Stimulated activated CD4-positive, alpha-beta T cell treated with anti-CD3 and anti-CD28 coated beads, Interleukin-12 subunit alpha, Interleukin-12 subunit beta, amount 100 ng/mL, for 48 hours (primary cell): ENCODE measurements at regions not wholly inside any gene's neighbourhood (a gene's known extent, or its start where the extent isn't known, plus 50 kb on each side); places are given as distances from the start of the nearest gene placed in this dataset.
"Not testable (repeated sequence)": the region's sequence is repeated elsewhere in the genome, so short reads cannot be mapped to it uniquely, and the experiment has no call there.

Experiments
- DNase-seq, 3 donors: peaks; one replicate each; pipeline ENCODE4 v3.0.0-alpha.2; 2020; ENCODE audit warnings: low read depth in 2 of 3, low spot score in 1 of 3

GRCh38 chr4:178015046-178015445 is 572.8 kb upstream of the AGA start:
- DNase-seq: not testable (repeated sequence)

GRCh38 chr4:178026999-178027398 is 584.8 kb upstream of the AGA start:
- DNase-seq: no peak

- no peak for DNase-seq
Observed at GRCh38 chr4:178027796-178028195, 585.6 kb upstream of the AGA start.

- no peak for DNase-seq
Observed at GRCh38 chr4:178028481-178028880, 586.2 kb upstream of the AGA start.

- DNase-seq: no peak
Observed at GRCh38 chr4:178037459-178038214, 595.4 kb upstream of the AGA start.

GRCh38 chr4:178056996-178057395 is 614.8 kb upstream of the AGA start:
- no peak for DNase-seq

- DNase-seq: no peak
Observed at GRCh38 chr4:178063568-178063967, 621.3 kb upstream of the AGA start.

GRCh38 chr4:178066338-178066941 is 624.2 kb upstream of the AGA start:
- no peak for DNase-seq

- DNase-seq: no peak
Observed at GRCh38 chr4:178068136-178068535, 625.9 kb upstream of the AGA start.

- no peak for DNase-seq
Observed at GRCh38 chr4:178070163-178070562, 627.9 kb upstream of the AGA start.

- DNase-seq: no peak
Observed at GRCh38 chr4:178080312-178080711, 638.1 kb upstream of the AGA start.

- DNase-seq: no peak
Observed at GRCh38 chr4:178081176-178081575, 638.9 kb upstream of the AGA start.

GRCh38 chr4:178081896-178082295 is 639.7 kb upstream of the AGA start:
- DNase-seq: no peak

- no peak for DNase-seq
Observed at GRCh38 chr4:178082906-178083305, 640.7 kb upstream of the AGA start.

GRCh38 chr4:178083968-178084367 is 641.7 kb upstream of the AGA start:
- no peak for DNase-seq

- no peak for DNase-seq
Observed at GRCh38 chr4:178086320-178086719, 644.1 kb upstream of the AGA start.

- no peak for DNase-seq
Observed at GRCh38 chr4:178090640-178091411, 648.6 kb upstream of the AGA start.

GRCh38 chr4:178102139-178102538 is 659.9 kb upstream of the AGA start:
- no peak for DNase-seq

GRCh38 chr4:178105242-178105641 is 663.0 kb upstream of the AGA start:
- no peak for DNase-seq

- DNase-seq: no peak
Observed at GRCh38 chr4:178136736-178137345, 694.6 kb upstream of the AGA start.

- no peak for DNase-seq
Observed at GRCh38 chr4:178137732-178138471, 695.7 kb upstream of the AGA start.
